H1 (cell line): ENCODE measurements at regions not wholly inside any gene's neighbourhood (a gene's known extent, or its start where the extent isn't known, plus 50 kb on each side); places are given as distances from the start of the nearest gene placed in this dataset.

Experiments used
- CHD1 ChIP-seq: IDR thresholded peaks from 2 replicates; pipeline ENCODE4 v1.6.1; 2012; ENCODE audit warnings: low read depth, low read length, improper control_type of control experiment
- CTCF ChIP-seq, 3 experiments: IDR thresholded peaks; 1 replicate in 2 of 3; 2 replicates in 1 of 3; pipeline versions ENCODE4 v1.5.1 to v1.6.1; 2011; ENCODE audit warnings: low read length in 3 of 3, mild to moderate bottlenecking in 3 of 3, inconsistent platforms in 2 of 3, low read depth in 1 of 3, moderate library complexity in 1 of 3; ENCODE audit not compliant: insufficient read depth in 1 of 3; ENCODE audit errors: control extremely low read depth in 1 of 3
- RFX5 ChIP-seq: IDR thresholded peaks from 2 replicates; pipeline ENCODE4 v1.6.1; 2011; ENCODE audit warnings: low read depth, low read length, improper control_type of control experiment, borderline replicate concordance
- YY1 ChIP-seq: IDR thresholded peaks from 2 replicates; pipeline ENCODE4 v1.6.1; 2011; ENCODE audit warnings: low read depth, mild to moderate bottlenecking, low read length

DNA sequence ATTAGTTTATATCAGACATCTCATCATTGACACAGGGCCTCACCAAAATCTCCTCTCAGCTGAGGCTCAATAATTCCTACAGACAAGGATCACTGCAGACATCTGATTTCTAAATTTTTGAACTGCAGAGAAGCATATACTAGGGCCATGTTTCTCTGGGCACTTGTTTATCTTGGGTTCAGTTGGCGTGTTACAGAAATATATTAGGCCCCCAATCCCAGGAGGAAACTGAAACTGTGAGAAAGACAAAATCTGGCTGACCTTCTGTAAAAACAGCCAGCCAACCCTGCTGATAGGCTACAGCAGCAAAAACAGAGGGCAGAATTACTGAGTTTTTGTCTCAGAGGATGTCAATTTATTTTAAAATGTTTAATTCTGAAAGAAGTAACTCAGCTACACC lies 634.6 kb downstream of the ETNK1 start:
- TF ChIP-seq CTCF (IDR thresholded peaks at IDR 0.05; ENCODE audit: control extremely low read depth in 1 of 3, insufficient read depth in 1 of 3, low read depth in 1 of 3, low read length in 3 of 3) (no peak), CHD1 (no peak), RFX5 (no peak), YY1 (no peak)
